HCT116 (cell line): ENCODE measurements at regions not wholly inside any gene's neighbourhood (a gene's known extent, or its start where the extent isn't known, plus 50 kb on each side); places are given as distances from the start of the nearest gene placed in this dataset.

Experiments used
- ATF3 ChIP-seq: IDR thresholded peaks from 2 replicates; pipeline ENCODE4 v1.6.1; 2012
- CTCF ChIP-seq, 3 experiments: fragments of 200-600 bp in 1 of 3; sonication (generic) in 1 of 3; IDR thresholded peaks in 2 of 3; conservative IDR thresholded peaks in 1 of 3; 2 replicates each; pipeline ENCODE4 v1.5.1; 2012 to 2017; ENCODE audit warnings: low read depth in 2 of 3, low read length in 2 of 3, antibody characterized with exemption in 1 of 3, borderline replicate concordance in 1 of 3, control low read depth in 1 of 3, mild to moderate bottlenecking in 1 of 3, mixed read lengths in 1 of 3, mixed run types in 1 of 3, moderate library complexity in 1 of 3; ENCODE audit not compliant: insufficient read depth in 1 of 3
- EZH2 ChIP-seq: fragments of 200-600 bp; sonication (generic); IDR thresholded peaks from 2 replicates; pipeline ENCODE4 v1.6.1; 2017; ENCODE audit warnings: antibody characterized with exemption, mixed run types
- EZH2phosphoT487 ChIP-seq: fragments of 200-600 bp; IDR thresholded peaks from 2 replicates; pipeline ENCODE4 v1.6.1; 2018; ENCODE audit warnings: antibody characterized with exemption, borderline replicate concordance
- FOSL1 ChIP-seq: IDR thresholded peaks from 2 replicates; pipeline ENCODE4 v1.6.1; 2012; ENCODE audit warnings: low read depth
- JUND ChIP-seq: IDR thresholded peaks from 2 replicates; pipeline ENCODE4 v1.6.1; 2012
- POLR2A ChIP-seq: IDR thresholded peaks from 2 replicates; pipeline ENCODE4 v1.7.0; 2011; ENCODE audit warnings: borderline replicate concordance; ENCODE audit not compliant: insufficient read depth, insufficient read length; ENCODE audit errors: extremely low read depth
- POLR2AphosphoS5 ChIP-seq: IDR thresholded peaks from 2 replicates; pipeline ENCODE4 v1.6.1; 2011; ENCODE audit warnings: mild to moderate bottlenecking, low read depth, low read length, moderate library complexity
- REST ChIP-seq: IDR thresholded peaks from 2 replicates; pipeline ENCODE4 v1.6.1; 2012; ENCODE audit warnings: low read depth
- SIN3A ChIP-seq: IDR thresholded peaks from 2 replicates; pipeline ENCODE4 v1.6.1; 2012; ENCODE audit warnings: low read depth

GRCh38 chr4:19947349-19947748 is 304.4 kb upstream of the SLIT2 start:
- TF ChIP-seq POLR2AphosphoS5 (no peak), CTCF (IDR thresholded peaks at IDR 0.05 in 2 of 3, conservative IDR thresholded peaks at IDR 0.05 in 1 of 3; ENCODE audit: borderline replicate concordance in 1 of 3, insufficient read depth in 1 of 3, low read depth in 2 of 3, low read length in 2 of 3) (no peak), ATF3 (no peak), JUND (no peak), POLR2A (no peak), FOSL1 (no peak), EZH2 (no peak), EZH2phosphoT487 (no peak), SIN3A (no peak), REST (no peak)
